Heart right ventricle (tissue), 16 donors: ENCODE measurements at regions not wholly inside any gene's neighbourhood (a gene's known extent, or its start where the extent isn't known, plus 50 kb on each side); places are given as distances from the start of the nearest gene placed in this dataset.

Source experiments
- ATAC-seq, 8 donors: fragments of 200-7000 bp; cut with Tn5 transposase; one replicate each; pipeline ENCODE4 v1.9.1; 2020; ENCODE audit warnings: mild to moderate bottlenecking in 8 of 8, moderate library complexity in 8 of 8, moderate number of reproducible peaks in 1 of 8
- DNase-seq, 2 donors: peaks; one replicate each; pipeline ENCODE4 v3.0.0-alpha.2; 2020
- H3K27ac ChIP-seq, 10 donors: fragments of 200-600 bp; sonication (generic) in 2 of 10; one replicate each; pipeline versions ENCODE4 v1.5.0 to v1.8.0; 2020 to 2022; ENCODE audit warnings: mild to moderate bottlenecking in 3 of 10
- H3K27me3 ChIP-seq, 7 donors: fragments of 200-600 bp; one replicate each; pipeline ENCODE4 v1.8.0; 2021 to 2022; ENCODE audit warnings: mild to moderate bottlenecking in 2 of 7
- H3K36me3 ChIP-seq, 9 donors: fragments of 200-600 bp; sonication (generic) in 1 of 9; one replicate each; pipeline versions ENCODE4 v1.5.0 to v1.8.0; 2020 to 2022; ENCODE audit warnings: mild to moderate bottlenecking in 2 of 9
- H3K4me1 ChIP-seq, 9 donors: fragments of 200-600 bp; sonication (generic) in 1 of 9; one replicate each; pipeline versions ENCODE4 v1.5.0 to v1.8.0; 2020 to 2022; ENCODE audit warnings: mild to moderate bottlenecking in 4 of 9
- H3K4me3 ChIP-seq, 10 donors: fragments of 200-600 bp; sonication (generic) in 2 of 10; one replicate each; pipeline versions ENCODE4 v1.5.0 to v1.8.0; 2020 to 2022; ENCODE audit warnings: mild to moderate bottlenecking in 7 of 10, moderate library complexity in 2 of 10
- H3K9me3 ChIP-seq, 11 donors: fragments of 200-600 bp in 10 of 11; sonication (generic) in 2 of 11; one replicate each; pipeline versions ENCODE4 v1.5.0 to v1.8.0; 2013 to 2022; ENCODE audit warnings: mild to moderate bottlenecking in 2 of 11, control low read depth in 1 of 11, moderate library complexity in 1 of 11
- WGBS, 2 donors: extraction: QIAGEN DNeasy Blood & Tissue Kit; methylation state at CpG; one replicate each; pipeline ENCODE4 v1.1.7; 2013; ENCODE audit warnings: inconsistent platforms in 1 of 2; 5-methylcytosine and 5-hydroxymethylcytosine counted together
- intact Hi-C, 10 donors: fragments of 100-400 bp; cut with DNase I; formaldehyde crosslinking; loops; one replicate each; pipeline versions ENCODE4 v1.11.1 to v1.14.2; 2022
- TF ChIP-seq, protein P1 (sequence below), 9 donors: fragments of 200-600 bp; sonication (generic) in 2 of 9; IDR thresholded peaks; one replicate each; pipeline versions ENCODE4 v1.5.0 to v1.8.0; 2021 to 2022; ENCODE audit warnings: antibody characterized with exemption in 9 of 9, mild to moderate bottlenecking in 5 of 9, moderate library complexity in 1 of 9
- donor health status: Arrhythmogenic right ventricular cardiomyopathy.
- donor health status: ischemic (EF 13 %, LVEDD 7.1; RV severe dilation, severe dysfunction).
- donor health status: healthy with polysubstance abuse.
- donor health status: DM: no; HTN: yes; CAD: no.
- donor health status: DM: no; HTN: no; CAD: no.
- donor health status: ischemic (EF 25% LVEDD 6.9; RV normal size, moderate dysfunction).
- donor health status: ischemic (EF 25% LVEDD 5.7; RV mildly dilated, moderate dysfunction).
- donor health status: healthy.
- donor health status: DM: yes; HTN: yes; CAD: no.
- donor health status: Ischemic cardiomyopathy.
- donor health status: ischemic (EF 35%, LVEDD 5.7; RV mildly dilated, moderate dysfunction).
- donor health status: nonischemic (EF 11% LVEDD 7.7; RV severe dilation, severe dysfunction).
- donor health status: DM: yes; HTN: yes; CAD: no.
- donor health status: PGD.
- donor health status: ischemic (EF 29% LVEDD 5.4; RV normal size, mild dysfunction).
- donor health status: nonischemic (EF 23%, LVEDD 6.1; RV moderate dilation, normal function).

DNA sequence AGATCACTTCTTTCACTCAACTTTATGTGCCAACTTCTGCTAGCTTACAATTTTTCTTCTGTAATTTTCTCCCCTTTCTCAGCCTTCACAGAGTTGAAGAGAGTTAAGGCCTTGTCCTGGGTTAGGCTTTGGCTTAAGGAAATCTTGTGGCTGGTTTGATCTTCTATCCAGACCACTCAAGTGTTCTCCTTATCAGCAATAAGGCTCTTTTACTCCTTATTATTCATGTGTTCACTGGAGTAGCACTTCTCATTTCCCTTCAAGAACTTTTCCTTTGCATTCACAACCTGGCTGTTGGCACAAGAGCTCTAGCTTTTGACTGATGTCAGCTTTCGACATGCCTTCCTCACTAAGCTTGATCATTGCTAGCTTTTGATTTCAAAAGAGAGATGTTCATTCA, 86.9 kb upstream of the ALDH1B1 start:
- ATAC-seq (no peak), DNase-seq (no peak)
- Histone ChIP-seq H3K4me1 (peaks cover 0 to 19% (median 9%) of the 10 kb centered on the region in 9 donors), H3K9me3 (no peaks in the 10 kb centered on the region), H3K36me3 (no peaks in the 10 kb centered on the region), H3K27me3 (no peaks in the 10 kb centered on the region), H3K27ac (no peak overlapping the region), H3K4me3 (no peak overlapping the region)
- WGBS, 2 donors = 92 to 95% methylated on average over 1 of the region's 1 CpG
- TF ChIP-seq, protein P1, sequence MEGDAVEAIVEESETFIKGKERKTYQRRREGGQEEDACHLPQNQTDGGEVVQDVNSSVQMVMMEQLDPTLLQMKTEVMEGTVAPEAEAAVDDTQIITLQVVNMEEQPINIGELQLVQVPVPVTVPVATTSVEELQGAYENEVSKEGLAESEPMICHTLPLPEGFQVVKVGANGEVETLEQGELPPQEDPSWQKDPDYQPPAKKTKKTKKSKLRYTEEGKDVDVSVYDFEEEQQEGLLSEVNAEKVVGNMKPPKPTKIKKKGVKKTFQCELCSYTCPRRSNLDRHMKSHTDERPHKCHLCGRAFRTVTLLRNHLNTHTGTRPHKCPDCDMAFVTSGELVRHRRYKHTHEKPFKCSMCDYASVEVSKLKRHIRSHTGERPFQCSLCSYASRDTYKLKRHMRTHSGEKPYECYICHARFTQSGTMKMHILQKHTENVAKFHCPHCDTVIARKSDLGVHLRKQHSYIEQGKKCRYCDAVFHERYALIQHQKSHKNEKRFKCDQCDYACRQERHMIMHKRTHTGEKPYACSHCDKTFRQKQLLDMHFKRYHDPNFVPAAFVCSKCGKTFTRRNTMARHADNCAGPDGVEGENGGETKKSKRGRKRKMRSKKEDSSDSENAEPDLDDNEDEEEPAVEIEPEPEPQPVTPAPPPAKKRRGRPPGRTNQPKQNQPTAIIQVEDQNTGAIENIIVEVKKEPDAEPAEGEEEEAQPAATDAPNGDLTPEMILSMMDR (IDR thresholded peaks at IDR 0.05) = no peak
- intact Hi-C loops = loop anchor here in 1 of 10 donors (10.0 kb wide), 1 partner anchor 51 kb away; no protein-coding TSS in a partner anchor

DNA sequence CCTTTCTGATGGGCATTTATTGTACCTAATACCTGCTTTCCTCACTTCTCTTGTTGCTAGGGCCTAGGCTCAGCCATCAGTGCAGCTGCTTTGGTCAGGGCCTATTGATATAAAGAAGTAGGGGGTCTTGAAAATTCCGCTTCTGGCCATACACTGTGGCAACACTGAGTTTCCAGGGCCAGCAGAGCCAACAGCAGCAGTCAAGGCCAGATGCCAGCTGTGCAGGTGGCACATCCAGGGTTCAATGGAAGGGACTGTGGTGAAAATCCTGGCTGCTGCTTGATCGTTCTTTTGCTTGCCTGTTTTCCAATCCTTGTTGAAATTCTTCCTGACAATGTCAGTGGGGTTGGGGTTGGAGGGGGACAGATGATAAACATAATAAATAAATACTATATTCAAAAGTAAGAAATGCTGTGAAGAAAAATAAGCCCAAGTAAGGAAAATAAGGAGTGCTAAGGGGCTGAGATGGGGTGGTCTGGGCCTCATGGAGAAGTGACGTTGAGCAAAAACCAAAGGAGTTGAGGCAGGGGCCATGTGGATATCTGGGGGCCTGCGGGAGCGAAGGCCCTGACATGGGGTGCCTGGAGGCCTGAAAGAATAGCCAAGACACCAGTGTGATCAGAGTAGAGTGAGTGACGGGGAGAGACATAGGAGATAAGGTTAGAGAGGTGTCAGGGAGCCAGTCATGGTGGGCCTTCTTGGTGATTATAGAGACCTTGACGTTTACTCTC, 91.0 kb upstream of the ALDH1B1 start:
- no peak overlapping the region for H3K4me3 ChIP-seq
- TF ChIP-seq, protein P1 (IDR thresholded peaks at IDR 0.05) = no peak
- intact Hi-C loops = loop anchor here in 1 of 10 donors (10.0 kb wide), 1 partner anchor 47 kb away; no protein-coding TSS in a partner anchor
- no peaks in the 10 kb centered on the region for H3K36me3 ChIP-seq
- H3K4me1 ChIP-seq = no peaks in the 10 kb centered on the region
- DNase-seq = no peak
- H3K27ac ChIP-seq = no peak overlapping the region
- ATAC-seq = no peak
- H3K9me3 ChIP-seq = no peaks in the 10 kb centered on the region
- H3K27me3 ChIP-seq = no peaks in the 10 kb centered on the region
- 88 to 89% methylated on average over 7 of the region's 7 CpGs for WGBS, 2 donors

DNA sequence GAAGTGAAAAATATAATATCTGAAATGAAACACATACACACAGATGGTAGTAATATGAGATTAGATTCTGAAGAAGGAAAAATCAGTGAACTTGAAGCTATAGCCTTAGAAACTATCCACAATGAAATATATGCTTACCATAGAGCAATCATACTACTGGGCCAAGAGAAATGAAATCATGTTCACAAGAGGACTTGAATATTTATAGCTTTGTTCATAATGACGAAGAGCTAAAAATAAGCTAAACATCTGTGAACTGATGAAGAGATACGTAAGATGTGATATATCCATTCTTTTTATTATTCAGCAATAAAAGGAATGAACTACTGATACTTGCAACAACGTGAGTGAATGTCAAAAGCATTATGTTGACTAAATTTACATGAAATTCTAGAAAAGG, 92.6 kb upstream of the ALDH1B1 start:
- H3K9me3 ChIP-seq = no peaks in the 10 kb centered on the region
- H3K27me3 ChIP-seq = no peaks in the 10 kb centered on the region
- ATAC-seq (peak in 1 of 8 donors; percentile 28), DNase-seq (no peak)
- intact Hi-C loops = loop anchor here in 2 of 10 donors (10.0 kb wide), 3 partner anchors 45 to 425 kb away; no protein-coding TSS in a partner anchor
- TF ChIP-seq, protein P1 (IDR thresholded peaks at IDR 0.05) = no peak
- H3K36me3 ChIP-seq = no peaks in the 10 kb centered on the region
- no peak overlapping the region for H3K4me3 ChIP-seq
- 25 to 54% methylated on average over 3 of the region's 3 CpGs for WGBS, 2 donors
- H3K4me1 ChIP-seq = peaks cover 0 to 4% (median 0%) of the 10 kb centered on the region in 9 donors
- no peak overlapping the region for H3K27ac ChIP-seq

DNA sequence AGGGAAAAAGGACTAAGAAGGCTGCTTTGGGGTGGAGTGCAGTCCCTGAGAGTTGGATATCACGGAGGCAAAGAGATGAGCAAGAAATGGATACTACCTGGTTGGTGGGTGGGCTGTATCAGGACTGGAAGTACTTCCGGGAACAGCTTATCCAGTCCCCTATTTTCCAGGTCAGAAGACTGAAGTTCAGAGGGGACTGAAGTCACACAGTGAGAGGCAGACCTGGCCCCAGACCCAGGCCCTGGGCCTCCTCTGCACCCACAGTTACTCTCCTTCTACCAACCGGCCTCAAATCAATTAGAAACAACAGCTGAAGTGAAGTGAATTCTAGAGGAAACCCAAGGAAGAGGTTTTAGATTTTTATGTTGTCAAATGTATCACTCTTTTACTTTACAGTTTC, 93.6 kb upstream of the ALDH1B1 start:
- TF ChIP-seq, protein P1 (IDR thresholded peaks at IDR 0.05) = no peak
- Histone ChIP-seq H3K9me3 (no peaks in the 10 kb centered on the region), H3K36me3 (no peaks in the 10 kb centered on the region), H3K27me3 (no peaks in the 10 kb centered on the region), H3K27ac (no peak overlapping the region), H3K4me3 (no peak overlapping the region), H3K4me1 (peaks cover 0 to 14% (median 7%) of the 10 kb centered on the region in 9 donors)
- no peak for ATAC-seq
- intact Hi-C loops = loop anchor here in 1 of 10 donors (10.0 kb wide), 2 partner anchors 46 to 424 kb away; no protein-coding TSS in a partner anchor
- DNase-seq = no peak
- WGBS, 2 donors = 93% methylated on average over 3 of the region's 3 CpGs
